ENCODE measurements at regions not wholly inside any gene's neighbourhood (a gene's known extent, or its start where the extent isn't known, plus 50 kb on each side); places are given as distances from the start of the nearest gene placed in this dataset.

DNA sequence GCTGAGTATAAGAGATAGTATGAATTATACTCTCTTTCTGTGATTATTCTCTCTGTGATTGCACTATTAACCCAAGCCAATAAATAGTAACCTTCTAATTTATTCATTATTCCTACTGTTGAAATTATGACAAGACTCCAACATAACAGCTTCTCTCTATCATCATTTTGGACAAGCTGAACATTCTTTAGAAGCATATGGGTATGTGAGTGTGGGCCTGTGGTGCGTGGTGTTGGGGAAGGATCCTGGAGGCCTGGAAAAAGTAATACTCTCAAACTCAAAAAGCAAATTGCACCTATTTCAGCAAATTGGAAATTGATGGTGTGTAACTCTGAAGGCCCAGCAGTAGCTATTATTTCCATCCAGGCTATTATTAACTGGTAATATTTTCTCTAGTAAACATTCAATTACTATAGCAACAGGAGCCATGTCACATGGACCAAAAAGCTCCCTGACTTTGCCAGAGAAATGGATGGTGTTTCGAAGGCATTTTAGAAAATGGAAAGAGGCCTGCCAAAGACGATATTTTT lies 502.8 kb downstream of the LTN1 start:
- no peak for TF ChIP-seq CTCF (IDR thresholded peaks at IDR 0.05; ENCODE audit: low read depth, low read length)
- Histone ChIP-seq H3K9me3 (ENCODE audit: severe bottlenecking) (no peaks in the 10 kb centered on the region), H3K36me3 (no peaks in the 10 kb centered on the region), H3K27me3 (ENCODE audit: insufficient read depth, low read depth, severe bottlenecking) (peaks cover 72% of the 10 kb centered on the region), H3K27ac (no peak overlapping the region), H3K4me3 (ENCODE audit: low read depth, low read length) (no peak overlapping the region)
- no peak for DNase-seq

GRCh38 chr21:28489162-28489561 lies 503.5 kb downstream of the LTN1 start:
- H3K9me3 ChIP-seq (ENCODE audit: severe bottlenecking), result no peaks in the 10 kb centered on the region
- H3K27me3 ChIP-seq (ENCODE audit: insufficient read depth, low read depth, severe bottlenecking), result peaks cover 75% of the 10 kb centered on the region
- no peak for DNase-seq
- no peak overlapping the region for H3K4me3 ChIP-seq (ENCODE audit: low read depth, low read length)
- H3K36me3 ChIP-seq, result no peaks in the 10 kb centered on the region
- TF ChIP-seq CTCF (IDR thresholded peaks at IDR 0.05; ENCODE audit: low read depth, low read length), result no peak
- no peak overlapping the region for H3K27ac ChIP-seq

DNA sequence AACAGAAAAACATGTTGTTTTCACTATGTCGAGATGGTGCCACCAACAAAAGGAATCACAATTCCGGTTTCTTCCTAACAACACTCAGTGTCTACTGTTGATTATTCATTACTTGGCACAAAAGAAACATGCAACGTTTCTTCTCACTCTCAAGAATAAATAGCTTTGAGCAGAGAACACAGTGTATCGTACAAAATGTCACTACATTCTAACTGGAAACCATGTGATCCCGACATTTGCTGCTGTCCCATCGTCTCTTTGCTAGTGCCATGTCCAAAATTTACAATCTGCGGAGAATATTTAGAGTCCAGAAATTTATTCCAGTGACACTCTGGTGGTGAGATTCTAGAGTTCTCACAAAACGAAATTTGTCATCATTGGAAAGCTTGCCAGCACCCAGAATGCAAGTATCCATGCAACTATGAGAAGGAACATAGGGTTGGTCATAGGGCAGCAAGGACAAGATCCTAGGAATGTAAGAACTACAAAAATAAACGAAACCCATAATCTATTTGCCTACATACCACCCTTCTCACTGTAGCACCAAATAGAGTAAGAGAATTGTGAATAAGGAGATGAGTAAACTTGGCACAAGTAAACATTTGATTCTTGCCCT lies 505.1 kb downstream of the LTN1 start:
- H3K4me3 ChIP-seq (ENCODE audit: low read depth, low read length), result no peak overlapping the region
- no peak for TF ChIP-seq CTCF (IDR thresholded peaks at IDR 0.05; ENCODE audit: low read depth, low read length)

GRCh38 chr21:28485301-28486022 lies 507.2 kb downstream of the LTN1 start:
- no peaks in the 10 kb centered on the region for H3K9me3 ChIP-seq (ENCODE audit: severe bottlenecking)
- no peak overlapping the region for H3K27ac ChIP-seq
- TF ChIP-seq CTCF (IDR thresholded peaks at IDR 0.05; ENCODE audit: low read depth, low read length), result no peak
- peaks cover 90% of the 10 kb centered on the region for H3K27me3 ChIP-seq (ENCODE audit: insufficient read depth, low read depth, severe bottlenecking)
- no peak for DNase-seq
- H3K4me3 ChIP-seq (ENCODE audit: low read depth, low read length), result no peak overlapping the region
- no peaks in the 10 kb centered on the region for H3K36me3 ChIP-seq

More for the DNA sequence above, 505.1 kb downstream of the LTN1 start:
- H3K27ac ChIP-seq, result no peak overlapping the region
- no peaks in the 10 kb centered on the region for H3K9me3 ChIP-seq (ENCODE audit: severe bottlenecking)
- peaks cover 84% of the 10 kb centered on the region for H3K27me3 ChIP-seq (ENCODE audit: insufficient read depth, low read depth, severe bottlenecking)
- DNase-seq, result no peak
- H3K36me3 ChIP-seq, result no peaks in the 10 kb centered on the region

GRCh38 chr21:28483301-28484035 lies 509.2 kb downstream of the LTN1 start:
- H3K36me3 ChIP-seq, result no peaks in the 10 kb centered on the region
- H3K27me3 ChIP-seq (ENCODE audit: insufficient read depth, low read depth, severe bottlenecking), result peaks cover 82% of the 10 kb centered on the region
- H3K4me3 ChIP-seq (ENCODE audit: low read depth, low read length), result no peak overlapping the region
- TF ChIP-seq CTCF (IDR thresholded peaks at IDR 0.05; ENCODE audit: low read depth, low read length), result no peak
- H3K9me3 ChIP-seq (ENCODE audit: severe bottlenecking), result no peaks in the 10 kb centered on the region
- H3K27ac ChIP-seq, result no peak overlapping the region
- no peak for DNase-seq
